ENCODE measurements at regions not wholly inside any gene's neighbourhood (a gene's known extent, or its start where the extent isn't known, plus 50 kb on each side); places are given as distances from the start of the nearest gene placed in this dataset.

DNA sequence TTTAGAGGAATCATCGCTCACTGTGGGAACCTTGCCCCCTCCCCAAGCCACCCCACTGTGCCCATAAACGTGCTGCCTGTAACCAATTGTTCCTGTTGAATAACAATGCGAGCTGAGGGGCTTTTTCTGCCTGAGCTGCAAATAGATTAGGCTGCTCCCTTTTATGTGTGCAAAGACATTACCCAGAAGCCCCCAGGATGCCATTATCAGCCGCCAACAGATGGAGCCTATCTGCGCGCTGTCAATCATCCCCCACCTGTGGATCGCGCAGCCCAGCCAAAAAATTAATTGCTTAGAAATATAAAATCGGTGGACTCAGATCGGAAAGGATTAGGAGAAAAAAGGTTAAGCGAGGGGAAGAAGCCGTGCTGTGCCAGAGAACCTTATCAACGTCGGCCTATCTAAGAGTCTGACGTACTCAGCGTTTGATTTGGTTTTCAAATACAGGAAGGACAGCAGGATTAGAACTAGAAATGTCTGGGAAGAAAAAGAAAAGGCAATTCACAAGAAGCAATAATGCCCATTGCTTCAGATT is 167.3 kb upstream of the MYO3A start:
- TF ChIP-seq, protein P1, sequence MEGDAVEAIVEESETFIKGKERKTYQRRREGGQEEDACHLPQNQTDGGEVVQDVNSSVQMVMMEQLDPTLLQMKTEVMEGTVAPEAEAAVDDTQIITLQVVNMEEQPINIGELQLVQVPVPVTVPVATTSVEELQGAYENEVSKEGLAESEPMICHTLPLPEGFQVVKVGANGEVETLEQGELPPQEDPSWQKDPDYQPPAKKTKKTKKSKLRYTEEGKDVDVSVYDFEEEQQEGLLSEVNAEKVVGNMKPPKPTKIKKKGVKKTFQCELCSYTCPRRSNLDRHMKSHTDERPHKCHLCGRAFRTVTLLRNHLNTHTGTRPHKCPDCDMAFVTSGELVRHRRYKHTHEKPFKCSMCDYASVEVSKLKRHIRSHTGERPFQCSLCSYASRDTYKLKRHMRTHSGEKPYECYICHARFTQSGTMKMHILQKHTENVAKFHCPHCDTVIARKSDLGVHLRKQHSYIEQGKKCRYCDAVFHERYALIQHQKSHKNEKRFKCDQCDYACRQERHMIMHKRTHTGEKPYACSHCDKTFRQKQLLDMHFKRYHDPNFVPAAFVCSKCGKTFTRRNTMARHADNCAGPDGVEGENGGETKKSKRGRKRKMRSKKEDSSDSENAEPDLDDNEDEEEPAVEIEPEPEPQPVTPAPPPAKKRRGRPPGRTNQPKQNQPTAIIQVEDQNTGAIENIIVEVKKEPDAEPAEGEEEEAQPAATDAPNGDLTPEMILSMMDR (IDR thresholded peaks at IDR 0.05 in 4 of 5, conservative IDR thresholded peaks at IDR 0.05 in 1 of 5): no peak
- TF ChIP-seq POLR2A (IDR thresholded peaks at IDR 0.05): no peak
